Vagina (tissue), 2 donors: ENCODE measurements at regions not wholly inside any gene's neighbourhood (a gene's known extent, or its start where the extent isn't known, plus 50 kb on each side); places are given as distances from the start of the nearest gene placed in this dataset.

Experiments
- POLR2A ChIP-seq, 2 donors: fragments of 450-650 bp; IDR thresholded peaks; one replicate each; pipeline ENCODE4 v1.6.1; 2017; ENCODE audit warnings: antibody characterized with exemption in 2 of 2, mild to moderate bottlenecking in 2 of 2, moderate library complexity in 2 of 2
- POLR2AphosphoS5 ChIP-seq, 2 donors: sonication (generic); formaldehyde crosslinking; IDR thresholded peaks; one replicate each; pipeline ENCODE4 v1.9.0; 2017; ENCODE audit warnings: antibody characterized with exemption in 2 of 2, mild to moderate bottlenecking in 2 of 2, low read depth in 1 of 2; ENCODE audit not compliant: insufficient read depth in 1 of 2
- TF ChIP-seq, protein P1 (sequence below), 3 experiments: fragments of 450-650 bp in 2 of 3; fragments of 200-600 bp in 1 of 3; sonication (generic) in 1 of 3; IDR thresholded peaks; one replicate each; pipeline ENCODE4 v1.5.1; 2017 to 2019; ENCODE audit warnings: antibody characterized with exemption in 3 of 3, mild to moderate bottlenecking in 2 of 3, moderate library complexity in 2 of 3

DNA sequence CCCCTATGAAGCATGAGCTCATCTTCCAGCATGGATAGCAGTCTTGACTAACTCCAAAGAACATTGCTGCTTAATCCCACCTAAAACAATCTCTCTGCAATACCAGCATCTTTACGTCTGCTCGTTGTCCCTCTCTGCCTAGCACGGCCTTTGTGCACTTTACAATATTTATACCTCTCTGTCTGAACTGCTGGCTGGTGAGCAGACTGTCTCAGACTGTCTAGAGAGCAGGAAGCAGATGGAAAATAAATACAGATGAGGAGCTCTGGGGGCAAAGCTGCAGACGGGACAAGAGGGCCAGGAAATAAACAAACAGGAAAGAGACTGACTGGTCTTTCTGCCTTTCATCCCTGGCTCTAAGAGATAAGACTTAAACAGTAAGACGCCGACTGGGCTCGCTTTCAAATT is 224.8 kb downstream of the ENC1 start:
- no peak for TF ChIP-seq POLR2A (IDR thresholded peaks at IDR 0.05)
- TF ChIP-seq, protein P1, sequence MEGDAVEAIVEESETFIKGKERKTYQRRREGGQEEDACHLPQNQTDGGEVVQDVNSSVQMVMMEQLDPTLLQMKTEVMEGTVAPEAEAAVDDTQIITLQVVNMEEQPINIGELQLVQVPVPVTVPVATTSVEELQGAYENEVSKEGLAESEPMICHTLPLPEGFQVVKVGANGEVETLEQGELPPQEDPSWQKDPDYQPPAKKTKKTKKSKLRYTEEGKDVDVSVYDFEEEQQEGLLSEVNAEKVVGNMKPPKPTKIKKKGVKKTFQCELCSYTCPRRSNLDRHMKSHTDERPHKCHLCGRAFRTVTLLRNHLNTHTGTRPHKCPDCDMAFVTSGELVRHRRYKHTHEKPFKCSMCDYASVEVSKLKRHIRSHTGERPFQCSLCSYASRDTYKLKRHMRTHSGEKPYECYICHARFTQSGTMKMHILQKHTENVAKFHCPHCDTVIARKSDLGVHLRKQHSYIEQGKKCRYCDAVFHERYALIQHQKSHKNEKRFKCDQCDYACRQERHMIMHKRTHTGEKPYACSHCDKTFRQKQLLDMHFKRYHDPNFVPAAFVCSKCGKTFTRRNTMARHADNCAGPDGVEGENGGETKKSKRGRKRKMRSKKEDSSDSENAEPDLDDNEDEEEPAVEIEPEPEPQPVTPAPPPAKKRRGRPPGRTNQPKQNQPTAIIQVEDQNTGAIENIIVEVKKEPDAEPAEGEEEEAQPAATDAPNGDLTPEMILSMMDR (IDR thresholded peaks at IDR 0.05), result no peak
- no peak for TF ChIP-seq POLR2AphosphoS5 (IDR thresholded peaks at IDR 0.05; ENCODE audit: insufficient read depth in 1 of 2, low read depth in 1 of 2)
